HepG2 (cell line): ENCODE measurements at regions not wholly inside any gene's neighbourhood (a gene's known extent, or its start where the extent isn't known, plus 50 kb on each side); places are given as distances from the start of the nearest gene placed in this dataset.

ENCODE experiments used
- ATAC-seq: fragments of 200-7000 bp; cut with Tn5 transposase; 3 replicates; pipeline ENCODE4 v1.9.1; 2020; ENCODE audit warnings: mild to moderate bottlenecking, moderate library complexity
- BruUV-seq: library from RNA; stranded (reverse); fragments of 400-500 nt; replicated peaks from 2 replicates; lab custom pipeline; 2021; lab: Mats Ljungman, UMichigan
- CTCF ChIA-PET: fragments of 300-600 bp; formaldehyde crosslinking; extraction: SDS; loops from one replicate; lab custom pipeline; 2021; ENCODE audit warnings: low total read pairs, inconsistent platforms, low intra/inter-chr PET ratio; lab: Yijun Ruan, JAX
- POLR2A ChIA-PET: fragments of 350-600 bp; sonication (Branson Sonifier 250); formaldehyde crosslinking; loops from one replicate; lab custom pipeline; 2020; ENCODE audit warnings: antibody characterized with exemption, inconsistent platforms; lab: Yijun Ruan, JAX
- DNase-seq: peaks from one replicate; pipeline ENCODE4 v3.0.0-alpha.2; 2015; ENCODE audit warnings: low spot score
- FAIRE-seq: peaks from 3 replicates; lab custom pipeline; 2011; peaks lifted over from hg19 to GRCh38; lab: Jason Lieb, UNC
- H2AFZ ChIP-seq: one replicate; pipeline ENCODE4 v1.6.1; 2011; ENCODE audit warnings: low read length, inconsistent platforms
- H3K27ac ChIP-seq: fragments of 300-600 bp; 3 replicates; pipeline ENCODE4 v1.8.0; 2011; ENCODE audit warnings: mixed run types, mild to moderate bottlenecking, mixed read lengths, low read length, inconsistent platforms; ENCODE audit not compliant: insufficient read depth; ENCODE audit errors: extremely low read length
- H3K27me3 ChIP-seq, 2 experiments: fragments of 200-600 bp in 1 of 2; 2 replicates in 1 of 2; 3 replicates in 1 of 2; pipeline versions ENCODE4 v1.6.0 to v1.8.0; 2011; ENCODE audit warnings: low read length in 2 of 2, mild to moderate bottlenecking in 2 of 2, moderate library complexity in 2 of 2, inconsistent platforms in 1 of 2; ENCODE audit not compliant: insufficient read depth in 2 of 2, control insufficient read depth in 1 of 2
- H3K36me3 ChIP-seq, 2 experiments: fragments of 200-600 bp in 1 of 2; replicated peaks in 1 of 2; 2 replicates in 1 of 2; 3 replicates in 1 of 2; pipeline versions ENCODE4 v1.5.1 to v1.8.0; 2011; ENCODE audit warnings: low read length in 2 of 2, inconsistent platforms in 1 of 2; ENCODE audit not compliant: insufficient read depth in 2 of 2, control insufficient read depth in 1 of 2
- H3K4me1 ChIP-seq: 2 replicates; pipeline ENCODE4 v1.5.1; 2012; ENCODE audit warnings: low read length, inconsistent platforms; ENCODE audit not compliant: insufficient read depth
- H3K4me2 ChIP-seq: 2 replicates; pipeline ENCODE4 v1.6.0; 2011; ENCODE audit warnings: low read depth, low read length, inconsistent platforms
- H3K4me3 ChIP-seq, 3 experiments: fragments of 200-600 bp in 1 of 3; sonication (generic), shearing (Covaris generic) in 1 of 3; replicated peaks in 1 of 3; 2 replicates each; pipeline ENCODE4 v1.5.1; 2011 to 2016; ENCODE audit warnings: low read length in 3 of 3, inconsistent platforms in 2 of 3, low read depth in 2 of 3, mild to moderate bottlenecking in 2 of 3, control low read depth in 1 of 3, mixed read lengths in 1 of 3; ENCODE audit not compliant: insufficient read depth in 1 of 3
- H3K79me2 ChIP-seq: one replicate; pipeline ENCODE4 v1.6.1; 2011; ENCODE audit warnings: low read length, inconsistent platforms; ENCODE audit not compliant: insufficient read depth
- H3K9ac ChIP-seq: 2 replicates; pipeline ENCODE4 v1.6.0; 2011; ENCODE audit warnings: mild to moderate bottlenecking, low read depth, low read length, inconsistent platforms; ENCODE audit not compliant: insufficient read depth
- H3K9me3 ChIP-seq: 2 replicates; pipeline ENCODE4 v1.5.1; 2012; ENCODE audit warnings: mild to moderate bottlenecking, low read length
- H4K20me1 ChIP-seq: 2 replicates; pipeline ENCODE4 v1.6.0; 2011; ENCODE audit warnings: inconsistent platforms, mild to moderate bottlenecking, low read length, moderate library complexity; ENCODE audit not compliant: insufficient read depth
- ASH2L ChIP-seq: fragments of 300-600, 200-600 bp; sonication (generic); IDR thresholded peaks from 2 replicates; pipeline ENCODE4 v1.7.0; 2017; ENCODE audit warnings: low read depth, mild to moderate bottlenecking, moderate library complexity, mixed read lengths, low read length; ENCODE audit not compliant: insufficient read length
- ETV6 ChIP-seq: sonication (generic); formaldehyde crosslinking; conservative IDR thresholded peaks from 2 replicates; pipeline ENCODE4 v1.4.0; 2020; ENCODE audit warnings: missing genetic modification reagents
- MEF2D ChIP-seq: sonication (generic); formaldehyde crosslinking; IDR thresholded peaks from 2 replicates; pipeline ENCODE4 v1.5.1; 2020; ENCODE audit warnings: mild to moderate bottlenecking, missing genetic modification reagents
- MIER3 ChIP-seq: IDR thresholded peaks from 2 replicates; pipeline ENCODE4 v1.6.1; 2016; ENCODE audit warnings: missing compliant biosample characterization, borderline replicate concordance
- MZF1 ChIP-seq: sonication (generic); formaldehyde crosslinking; IDR thresholded peaks from 2 replicates; pipeline ENCODE4 v1.8.1; 2023; ENCODE audit warnings: mild to moderate bottlenecking, missing genetic modification reagents, borderline replicate concordance
- NCOA1 ChIP-seq: sonication (generic); formaldehyde crosslinking; IDR thresholded peaks from 2 replicates; pipeline ENCODE4 v1.9.0; 2021; ENCODE audit warnings: missing genetic modification reagents
- NFYC ChIP-seq: IDR thresholded peaks from 2 replicates; pipeline ENCODE4 v1.6.1; 2016; ENCODE audit warnings: missing genetic modification reagents, missing compliant biosample characterization
- PRDM4 ChIP-seq: sonication (generic); formaldehyde crosslinking; IDR thresholded peaks from 2 replicates; pipeline ENCODE4 v1.9.0; 2021; ENCODE audit warnings: missing genetic modification reagents, borderline replicate concordance
- RAD21 ChIP-seq: fragments of 450-650 bp; formaldehyde crosslinking; IDR thresholded peaks from 2 replicates; pipeline ENCODE4 v1.5.0; 2020; ENCODE audit warnings: mild to moderate bottlenecking
- SATB2 ChIP-seq: sonication (generic); formaldehyde crosslinking; IDR thresholded peaks from 2 replicates; pipeline ENCODE4 v1.5.0; 2020; ENCODE audit warnings: missing genetic modification reagents
- ZKSCAN1 ChIP-seq: fragments of 150-350 bp; IDR thresholded peaks from 2 replicates; pipeline ENCODE4 v1.6.1; 2014; ENCODE audit warnings: low read length
- ZNF138 ChIP-seq: sonication (generic); formaldehyde crosslinking; IDR thresholded peaks from 2 replicates; pipeline ENCODE4 v1.5.0; 2020; ENCODE audit warnings: mild to moderate bottlenecking, low read depth, missing genetic modification reagents
- ZNF383 ChIP-seq: sonication (generic); formaldehyde crosslinking; IDR thresholded peaks from 2 replicates; pipeline ENCODE4 v1.4.0; 2020; ENCODE audit warnings: missing genetic modification reagents, mild to moderate bottlenecking, borderline replicate concordance
- ZNF780A ChIP-seq: sonication (generic); formaldehyde crosslinking; IDR thresholded peaks from 2 replicates; pipeline ENCODE4 v1.8.0; 2022; ENCODE audit warnings: mild to moderate bottlenecking, missing genetic modification reagents, moderate library complexity
- WGBS: methylation state at CpG from one replicate; pipeline ENCODE4 v1.1.6; 2017; ENCODE audit warnings: low lambda C conversion rate; 5-methylcytosine and 5-hydroxymethylcytosine counted together
- in situ Hi-C: cut with HindIII; loops from 2 replicates; pipeline ENCODE4 v1.10.0; 2017; ENCODE audit warnings: low pct_unique_long_range_greater_than_20kb; ENCODE audit not compliant: extremely low pct_ligation_motif_present
- intact Hi-C: fragments of 100-400 bp; cut with micrococcal nuclease; formaldehyde crosslinking; loops from one replicate; pipeline ENCODE4 v1.10.0; 2022; ENCODE audit not compliant: unreplicated experiment

DNA sequence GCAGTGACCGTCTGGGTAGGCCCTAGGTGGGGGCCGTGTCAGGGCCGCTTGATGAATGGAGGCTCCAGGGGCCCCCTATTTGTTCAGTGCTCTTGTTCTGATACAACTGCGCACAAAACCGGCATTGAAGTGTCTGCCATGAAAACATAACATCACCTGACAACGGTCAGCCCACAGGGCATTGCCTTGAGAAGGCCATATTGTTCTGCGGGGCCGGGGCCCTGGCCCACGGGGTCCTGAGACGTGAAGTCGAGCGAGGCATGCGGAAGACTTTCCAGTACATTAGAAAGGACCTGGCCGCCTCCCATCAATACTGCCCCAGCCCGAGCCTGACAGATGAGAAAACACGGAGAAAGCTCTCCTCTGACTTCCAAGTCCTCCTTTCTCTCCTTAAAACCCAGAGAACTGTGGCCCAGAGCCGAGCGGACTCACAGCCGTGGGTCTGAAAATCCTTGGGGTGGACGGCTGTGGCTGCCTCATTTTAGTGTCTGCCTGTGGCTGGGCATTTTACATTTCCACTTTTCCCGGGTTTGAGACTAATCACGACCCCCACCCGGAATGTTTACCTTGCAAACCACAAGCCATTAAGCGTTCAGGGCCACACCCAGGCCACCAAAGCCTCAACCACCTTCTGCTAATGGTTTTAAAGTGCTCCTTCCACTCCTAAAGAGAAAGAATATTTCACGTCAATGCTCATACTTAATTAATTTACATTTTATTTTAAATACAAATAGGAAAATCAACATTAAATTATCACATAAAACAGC lies 391.0 kb upstream of the IRX2 start (continued):
- TF ChIP-seq PRDM4 (no peak), NFYC (CRISPR knock-in tag) (no peak), SATB2 (CRISPR knock-in tag) (no peak), ZNF780A (CRISPR knock-in tag) (no peak), ZKSCAN1 (no peak), ETV6 (CRISPR knock-in tag) (no peak)

DNA sequence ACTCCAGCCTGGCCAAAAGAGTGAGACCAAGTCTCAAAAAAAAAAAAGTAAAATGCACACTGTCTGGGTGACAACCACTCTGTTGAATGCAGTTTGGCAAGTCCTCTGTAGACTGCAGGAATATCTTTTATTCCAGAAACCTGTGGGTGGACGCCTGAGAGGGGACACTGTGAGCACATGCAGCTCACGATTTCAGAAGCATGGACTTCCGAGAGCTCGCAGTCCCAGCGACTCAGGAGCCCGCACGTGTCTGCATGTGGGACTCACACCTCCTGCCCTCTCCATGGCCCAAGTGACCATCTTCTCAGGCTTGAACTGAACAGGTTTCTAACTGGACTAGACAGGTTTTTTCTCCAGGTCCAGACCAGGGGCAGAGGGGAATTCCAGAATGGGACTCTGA lies 388.6 kb upstream of the IRX2 start:
- ATAC-seq: no peak
- no TSS peak for BruUV-seq

More for the DNA sequence above, 388.6 kb upstream of the IRX2 start:
- Histone ChIP-seq H2AFZ (no peak overlapping the region), H3K79me2 (no peaks in the 10 kb centered on the region), H3K27me3 (no peaks in the 10 kb centered on the region), H3K36me3 (no peaks in the 10 kb centered on the region), H3K27ac (no peak overlapping the region), H3K4me2 (no peak overlapping the region), H3K9me3 (no peaks in the 10 kb centered on the region), H3K9ac (no peak overlapping the region), H3K4me1 (no peaks in the 10 kb centered on the region), H4K20me1 (no peaks in the 10 kb centered on the region), H3K4me3 (no peak overlapping the region)
- DNase-seq (no peak), FAIRE-seq (no peak)
- intact Hi-C loops (no loop called here), in situ Hi-C loops (no loop called here)
- POLR2A ChIA-PET: no interaction called here
- TF ChIP-seq MIER3 (no peak), ASH2L (no peak), MZF1 (CRISPR knock-in tag) (no peak), MEF2D (CRISPR knock-in tag) (no peak), ZNF383 (CRISPR knock-in tag) (no peak), ZNF138 (no peak), RAD21 (no peak), NCOA1 (CRISPR knock-in tag) (no peak)
- 34% methylated on average over 7 of the region's 7 CpGs for WGBS
- CTCF ChIA-PET: no interaction called here
